GM19328 (cell line): ENCODE measurements at regions not wholly inside any gene's neighbourhood (a gene's known extent, or its start where the extent isn't known, plus 50 kb on each side); places are given as distances from the start of the nearest gene placed in this dataset.

ENCODE experiments used
- ATAC-seq: cut with Tn5 transposase; IDR thresholded peaks from one replicate; pipeline ENCODE4 v1.9.1; 2021; ENCODE audit warnings: mild to moderate bottlenecking, moderate library complexity; ENCODE audit not compliant: unreplicated experiment

- no peak for ATAC-seq
Observed at GRCh38 chr1:209455661-209456358, 127.7 kb upstream of the CAMK1G start.

DNA sequence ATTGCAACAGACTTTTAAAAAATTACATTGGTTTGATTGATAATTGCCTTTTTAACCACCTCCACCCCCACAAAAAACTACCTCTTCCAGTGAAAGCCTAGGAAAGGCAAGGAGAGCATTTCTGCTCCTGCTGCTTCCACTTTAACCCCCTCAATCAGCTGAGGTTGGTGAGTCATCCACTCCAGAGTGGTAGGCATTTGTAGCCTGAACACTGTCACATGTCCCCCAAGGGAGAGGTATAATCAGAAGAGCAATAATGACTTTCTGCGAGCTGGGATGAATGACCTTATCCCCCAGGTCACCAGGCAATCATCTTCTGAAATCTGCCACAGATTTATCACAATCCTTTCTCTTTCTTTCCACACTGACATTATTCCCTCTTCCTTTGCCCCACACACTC lies 126.6 kb upstream of the CAMK1G start:
- no peak for ATAC-seq

GRCh38 chr1:209457401-209458125 lies 126.0 kb upstream of the CAMK1G start:
- no peak for ATAC-seq

DNA sequence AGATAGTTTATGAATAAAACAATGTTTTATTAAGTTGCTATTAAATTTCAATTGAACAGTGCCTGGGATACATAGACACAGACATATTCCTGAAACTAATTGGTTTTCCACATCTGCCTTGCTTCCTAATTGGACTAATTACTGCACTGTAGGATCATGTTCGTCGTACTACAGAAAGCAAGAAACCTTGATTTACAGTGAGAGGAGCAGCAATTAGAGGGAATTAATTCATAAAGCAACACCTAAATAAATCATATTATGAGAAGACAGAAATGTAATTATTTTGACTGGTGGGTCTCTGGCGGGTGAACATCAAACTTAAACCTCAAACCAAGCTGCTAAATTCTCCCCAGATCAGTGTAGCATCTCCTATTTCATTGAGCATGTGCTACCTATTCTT lies 124.6 kb upstream of the CAMK1G start:
- no peak for ATAC-seq

DNA sequence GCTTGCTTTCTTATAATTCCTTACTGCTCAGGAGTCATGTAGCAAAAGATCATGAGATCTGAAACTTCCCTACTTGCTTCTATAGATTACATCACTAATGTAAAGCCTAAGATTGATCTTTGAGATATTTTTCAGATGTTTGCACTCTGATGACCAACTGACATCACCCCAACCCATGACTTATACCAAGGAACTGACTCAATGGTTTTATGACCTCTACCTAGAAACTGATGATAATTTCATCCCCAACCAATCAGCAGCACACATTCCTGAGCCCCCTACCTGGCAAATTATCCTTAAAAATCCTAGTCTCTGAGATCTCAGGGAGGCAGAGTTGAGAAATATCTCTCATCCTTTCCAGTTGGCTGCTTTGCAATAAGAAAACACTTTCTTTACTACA lies 122.3 kb upstream of the CAMK1G start:
- no peak for ATAC-seq

DNA sequence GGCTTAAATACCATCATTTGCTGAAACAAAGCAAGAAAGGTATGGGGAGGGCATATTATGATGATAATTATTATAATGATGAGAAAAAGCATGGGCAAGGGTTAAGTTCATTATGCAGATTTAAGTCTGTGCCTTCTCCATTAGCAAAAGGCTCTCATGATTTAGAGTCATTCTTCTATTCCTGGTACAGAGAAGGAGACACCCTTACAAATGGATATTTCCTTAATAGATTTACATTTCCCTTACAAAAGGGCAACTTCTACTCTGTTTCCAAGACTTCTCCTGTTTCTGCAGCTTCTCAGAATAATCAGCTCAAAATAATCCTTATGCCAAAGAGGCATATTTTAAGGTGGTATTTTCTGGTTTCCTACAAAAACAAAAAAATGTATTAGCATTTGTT lies 121.1 kb upstream of the CAMK1G start:
- ATAC-seq, result no peak

- no peak for ATAC-seq
Observed at GRCh38 chr1:209463441-209463840, 120.1 kb upstream of the CAMK1G start.

- no peak for ATAC-seq
Observed at GRCh38 chr1:209473025-209473424, 110.5 kb upstream of the CAMK1G start.

- ATAC-seq, result no peak
Observed at GRCh38 chr1:209480345-209480744, 103.2 kb upstream of the CAMK1G start.

DNA sequence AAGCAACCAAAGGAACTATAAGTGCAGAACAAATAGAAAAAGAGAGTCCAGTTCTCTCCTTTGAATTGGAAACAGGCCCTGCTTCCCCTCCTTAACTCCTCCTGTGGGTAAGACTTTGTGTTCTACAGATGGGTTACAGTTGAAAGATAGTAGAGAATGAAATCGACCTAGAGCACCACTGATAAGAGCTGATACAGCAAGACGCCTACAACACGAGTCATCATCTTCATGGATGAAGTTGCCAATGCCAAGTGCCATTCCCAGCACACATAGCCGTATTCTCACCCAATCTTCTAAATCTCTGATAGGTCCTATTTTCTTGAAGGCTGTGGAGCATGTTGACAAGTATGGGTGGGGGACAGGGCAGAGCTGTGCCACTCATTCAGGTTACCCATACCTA lies 99.8 kb upstream of the CAMK1G start:
- ATAC-seq, result no peak

DNA sequence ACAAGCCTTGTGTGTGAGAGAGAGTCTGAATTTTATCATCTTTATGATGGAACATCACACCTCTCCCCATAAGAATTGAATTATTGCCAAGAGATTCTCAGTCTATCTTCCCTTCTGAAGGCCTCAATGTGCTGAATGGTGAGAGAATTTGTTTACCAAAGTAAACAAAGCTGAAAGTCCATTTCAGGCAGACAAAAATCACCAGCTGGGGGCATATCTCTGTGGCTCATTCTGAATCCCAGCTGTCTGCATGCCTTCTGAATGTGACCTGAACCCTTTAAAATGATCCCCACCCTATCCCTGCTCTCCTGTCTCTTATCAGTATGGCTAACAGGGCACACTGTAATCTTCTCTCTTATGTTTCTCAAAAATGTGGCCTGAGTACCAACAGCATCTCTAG lies 99.1 kb upstream of the CAMK1G start:
- no peak for ATAC-seq

DNA sequence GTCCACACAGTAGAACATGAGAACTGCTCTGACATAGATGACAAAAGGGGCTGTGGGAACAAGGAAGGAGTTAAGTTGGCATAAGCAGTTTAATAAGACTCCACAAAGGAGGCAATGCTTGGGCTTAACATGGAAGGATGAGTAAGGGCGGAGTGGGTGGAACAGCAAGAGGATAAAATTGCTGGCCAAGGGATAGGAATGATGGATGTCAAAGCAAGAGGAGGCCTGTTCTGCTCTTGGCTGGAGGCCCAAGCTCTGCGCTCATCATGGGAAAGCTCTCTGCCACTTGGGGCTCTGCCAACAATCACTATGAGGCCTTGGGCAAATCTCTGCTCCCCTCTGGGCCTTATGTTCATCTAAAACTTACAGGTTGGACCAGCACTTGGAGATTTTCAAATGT lies 98.3 kb upstream of the CAMK1G start:
- ATAC-seq, result no peak

DNA sequence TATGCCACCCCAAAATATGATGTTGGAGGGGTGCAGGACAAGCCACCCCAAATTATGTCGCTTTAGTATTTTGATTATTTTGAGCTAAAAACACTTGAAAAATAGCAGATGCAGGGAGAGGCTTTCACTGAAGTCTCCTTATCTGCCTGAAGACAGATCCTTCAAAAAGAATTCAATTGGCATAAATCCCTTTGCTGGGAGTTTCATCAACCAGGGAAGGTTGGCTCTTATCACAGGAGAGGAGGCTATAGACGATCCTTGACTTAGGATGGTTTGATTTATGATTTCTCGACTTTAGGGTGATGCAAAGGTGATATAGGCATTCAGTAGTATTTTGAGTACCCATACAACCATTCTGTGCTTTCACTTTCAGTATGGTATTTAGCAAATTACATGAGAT lies 97.8 kb upstream of the CAMK1G start:
- no peak for ATAC-seq

GRCh38 chr1:209486861-209487593 lies 96.5 kb upstream of the CAMK1G start:
- no peak for ATAC-seq

- no peak for ATAC-seq
Observed at GRCh38 chr1:209490013-209490412, 93.5 kb upstream of the CAMK1G start.

GRCh38 chr1:209491031-209491430 lies 92.5 kb upstream of the CAMK1G start:
- ATAC-seq, result no peak

- ATAC-seq, result no peak
Observed at GRCh38 chr1:209491496-209491895, 92.0 kb upstream of the CAMK1G start.

GRCh38 chr1:209491897-209492296 lies 91.6 kb upstream of the CAMK1G start:
- no peak for ATAC-seq

DNA sequence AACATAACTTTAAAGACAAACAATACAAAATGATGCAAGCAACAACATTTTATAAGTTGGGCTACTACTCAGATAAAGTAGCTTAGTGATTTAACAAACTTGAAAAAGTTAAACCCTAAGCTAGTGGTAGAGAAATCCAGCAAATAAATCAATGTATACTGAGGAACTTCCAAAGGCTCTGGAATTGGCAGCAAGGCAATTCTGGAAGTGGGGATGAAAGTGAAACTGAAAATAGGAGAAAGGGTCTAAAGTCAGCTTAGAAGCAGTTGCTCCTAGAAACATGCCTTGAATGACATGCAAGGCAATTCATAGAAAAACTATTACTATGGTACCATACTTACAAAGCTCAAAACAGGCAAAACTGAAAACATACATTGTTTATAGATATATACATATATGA lies 90.0 kb upstream of the CAMK1G start:
- ATAC-seq, result no peak

GRCh38 chr1:209497729-209498128 lies 85.8 kb upstream of the CAMK1G start:
- ATAC-seq, result no peak

DNA sequence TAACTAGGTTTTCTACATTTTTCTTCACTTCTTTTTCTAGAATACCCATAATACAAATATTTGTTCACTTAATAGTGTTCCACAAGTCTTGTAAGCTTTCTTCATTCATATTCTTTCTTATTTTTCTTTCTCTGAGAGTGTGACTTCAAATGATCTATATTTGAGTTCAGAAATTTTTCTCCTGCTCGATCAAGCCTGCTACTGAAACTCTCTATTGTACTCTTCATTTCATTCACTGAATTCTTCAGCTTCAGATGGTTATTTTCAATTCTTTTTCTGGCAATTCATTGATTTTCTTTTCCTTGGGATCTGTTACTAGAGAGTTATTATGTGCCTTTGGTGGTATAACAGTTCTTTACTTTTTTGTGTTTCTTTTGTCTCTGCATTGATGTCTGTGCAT lies 82.5 kb upstream of the CAMK1G start:
- ATAC-seq, result no peak

- ATAC-seq, result no peak
Observed at GRCh38 chr1:209503196-209503595, 80.3 kb upstream of the CAMK1G start.
